Hematopoietic multipotent progenitor cell treated with erythropoietin and hydrocortisone succinate and interleukin-3 and kit ligand, for 15 days (in vitro differentiated cells): ENCODE measurements at regions not wholly inside any gene's neighbourhood (a gene's known extent, or its start where the extent isn't known, plus 50 kb on each side); places are given as distances from the start of the nearest gene placed in this dataset.
"Not testable (repeated sequence)": the region's sequence is repeated elsewhere in the genome, so short reads cannot be mapped to it uniquely, and the experiment has no call there.

Experiments used
- DNase-seq: peaks from one replicate; pipeline ENCODE4 v3.0.0-alpha.2; 2015; ENCODE audit warnings: low spot score

GRCh38 chr13:19123502-19123901, 58.1 kb downstream of the TUBA3C start:
- DNase-seq: no peak

GRCh38 chr13:19117913-19118739, 63.5 kb downstream of the TUBA3C start:
- DNase-seq: no peak

- not testable (repeated sequence) for DNase-seq
Observed at GRCh38 chr13:19109225-19109624, 72.4 kb downstream of the TUBA3C start.

- no peak for DNase-seq
Observed at GRCh38 chr13:19103140-19103539, 78.5 kb downstream of the TUBA3C start.

GRCh38 chr13:19093369-19093768, 88.3 kb downstream of the TUBA3C start:
- no peak for DNase-seq

GRCh38 chr13:19090495-19090894, 91.1 kb downstream of the TUBA3C start:
- no peak for DNase-seq

- no peak for DNase-seq
Observed at GRCh38 chr13:19089315-19089714, 92.3 kb downstream of the TUBA3C start.

GRCh38 chr13:19088416-19088815, 93.2 kb downstream of the TUBA3C start:
- no peak for DNase-seq

GRCh38 chr13:19085876-19086275, 95.7 kb downstream of the TUBA3C start:
- DNase-seq: no peak

- DNase-seq: no peak
Observed at GRCh38 chr13:19085258-19085657, 96.4 kb downstream of the TUBA3C start.

GRCh38 chr13:19083340-19083739, 98.3 kb downstream of the TUBA3C start:
- no peak for DNase-seq

- DNase-seq: no peak
Observed at GRCh38 chr13:19075418-19075817, 106.2 kb downstream of the TUBA3C start.

- DNase-seq: no peak
Observed at GRCh38 chr13:19074519-19074918, 107.1 kb downstream of the TUBA3C start.

GRCh38 chr13:19074106-19074505, 107.5 kb downstream of the TUBA3C start:
- DNase-seq: not testable (repeated sequence)

GRCh38 chr13:19072956-19073706, 108.5 kb downstream of the TUBA3C start:
- DNase-seq: not testable (repeated sequence)

- no peak for DNase-seq
Observed at GRCh38 chr13:19072543-19072942, 109.1 kb downstream of the TUBA3C start.

GRCh38 chr13:19071161-19071936, 110.3 kb downstream of the TUBA3C start:
- no peak for DNase-seq

- DNase-seq: no peak
Observed at GRCh38 chr13:19070398-19070735, 111.3 kb downstream of the TUBA3C start.

GRCh38 chr13:19069684-19070397, 111.8 kb downstream of the TUBA3C start:
- no peak for DNase-seq

- no peak for DNase-seq
Observed at GRCh38 chr13:19068691-19069090, 112.9 kb downstream of the TUBA3C start.

GRCh38 chr13:19067767-19068166, 113.9 kb downstream of the TUBA3C start:
- no peak for DNase-seq

GRCh38 chr13:19062801-19063200, 118.8 kb downstream of the TUBA3C start:
- DNase-seq: no peak
